HUES48 (cell line): ENCODE measurements at regions not wholly inside any gene's neighbourhood (a gene's known extent, or its start where the extent isn't known, plus 50 kb on each side); places are given as distances from the start of the nearest gene placed in this dataset.

Source experiments
- H3K27ac ChIP-seq: one replicate; pipeline ENCODE4 v1.7.0; 2013; ENCODE audit warnings: low read depth, low read length, inconsistent platforms
- H3K27me3 ChIP-seq: 2 replicates; pipeline ENCODE4 v1.6.1; 2013; ENCODE audit warnings: mild to moderate bottlenecking, low read length; ENCODE audit not compliant: control insufficient read depth, insufficient read depth
- H3K36me3 ChIP-seq: 2 replicates; pipeline ENCODE4 v1.6.1; 2013; ENCODE audit warnings: low read length; ENCODE audit not compliant: control insufficient read depth, insufficient read depth
- H3K4me1 ChIP-seq: 2 replicates; pipeline ENCODE4 v1.6.1; 2013; ENCODE audit warnings: mild to moderate bottlenecking, low read length; ENCODE audit not compliant: control insufficient read depth, insufficient read depth
- H3K4me3 ChIP-seq: 2 replicates; pipeline ENCODE4 v1.5.1; 2013; ENCODE audit warnings: mild to moderate bottlenecking, low read depth, low read length
- H3K9ac ChIP-seq: 2 replicates; pipeline ENCODE4 v1.6.1; 2013; ENCODE audit warnings: mild to moderate bottlenecking, low read depth, low read length, moderate library complexity
- H3K9me3 ChIP-seq: 2 replicates; pipeline ENCODE4 v1.6.1; 2013; ENCODE audit warnings: low read length; ENCODE audit not compliant: control insufficient read depth, insufficient read depth

DNA sequence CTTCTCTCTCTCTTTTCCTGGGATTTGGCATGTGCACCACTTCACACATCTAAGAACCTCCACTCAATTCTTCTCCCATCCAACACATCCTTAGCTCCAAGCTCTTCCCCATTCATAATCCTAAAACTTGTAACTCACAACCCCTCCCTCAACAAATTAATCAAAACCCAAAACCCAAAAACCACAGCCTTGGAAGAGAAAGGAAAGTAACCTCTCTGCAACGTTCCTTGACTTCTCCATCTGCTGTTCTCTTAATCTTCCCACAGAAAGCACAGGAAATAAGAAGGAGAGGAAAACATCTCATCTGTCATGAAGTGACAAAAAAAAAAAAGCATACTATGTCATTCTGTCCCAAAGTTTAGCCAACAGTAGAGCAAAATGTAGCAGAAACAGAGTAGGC, 66.2 kb downstream of the DRD1 start:
- no peaks in the 10 kb centered on the region; the same call in 1 of the 2 replicates for H3K4me1 ChIP-seq
- H3K36me3 ChIP-seq = no peaks in the 10 kb centered on the region
- no peak overlapping the region for H3K27ac ChIP-seq
- no peak overlapping the region for H3K4me3 ChIP-seq
- no peaks in the 10 kb centered on the region for H3K9me3 ChIP-seq
- H3K9ac ChIP-seq = no peak overlapping the region
- no peaks in the 10 kb centered on the region for H3K27me3 ChIP-seq

DNA sequence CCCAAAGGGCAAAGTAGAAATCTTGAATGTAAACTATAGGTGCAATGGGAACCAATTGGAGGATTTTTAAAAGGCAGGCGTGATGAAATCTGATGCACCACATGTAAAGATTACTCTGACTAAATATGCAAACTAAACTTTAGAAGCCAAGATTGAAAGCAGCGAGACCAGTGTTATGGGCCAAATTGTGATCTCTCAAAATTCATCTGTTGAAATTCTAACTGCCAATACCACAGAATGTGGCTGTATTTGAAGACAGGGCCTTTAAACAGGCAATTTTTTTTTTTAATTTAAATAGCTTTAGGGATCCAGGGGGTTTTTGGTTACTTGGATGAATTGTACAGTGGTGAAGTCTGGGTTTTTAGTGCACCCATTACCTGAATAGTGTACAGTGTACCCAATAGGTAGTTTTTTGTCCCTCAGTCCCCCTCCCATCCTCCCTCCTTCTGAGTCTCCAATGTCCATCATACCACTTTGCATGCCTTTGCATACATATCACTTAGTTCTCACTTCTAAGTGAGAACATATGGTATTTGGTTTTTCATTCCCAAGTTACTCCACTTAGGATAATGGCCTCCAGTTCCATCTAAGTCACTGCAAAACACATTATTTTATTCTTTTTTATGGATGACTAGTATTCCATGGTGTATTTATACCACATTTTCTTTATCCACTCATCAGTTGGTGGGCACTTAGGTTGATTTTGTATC, 69.7 kb downstream of the DRD1 start:
- no peak overlapping the region for H3K4me3 ChIP-seq
- no peak overlapping the region for H3K9ac ChIP-seq
- H3K27ac ChIP-seq = no peak overlapping the region
- no peaks in the 10 kb centered on the region for H3K36me3 ChIP-seq
- no peaks in the 10 kb centered on the region; the same call in 1 of the 2 replicates for H3K4me1 ChIP-seq
- H3K9me3 ChIP-seq = no peaks in the 10 kb centered on the region
- H3K27me3 ChIP-seq = no peaks in the 10 kb centered on the region

DNA sequence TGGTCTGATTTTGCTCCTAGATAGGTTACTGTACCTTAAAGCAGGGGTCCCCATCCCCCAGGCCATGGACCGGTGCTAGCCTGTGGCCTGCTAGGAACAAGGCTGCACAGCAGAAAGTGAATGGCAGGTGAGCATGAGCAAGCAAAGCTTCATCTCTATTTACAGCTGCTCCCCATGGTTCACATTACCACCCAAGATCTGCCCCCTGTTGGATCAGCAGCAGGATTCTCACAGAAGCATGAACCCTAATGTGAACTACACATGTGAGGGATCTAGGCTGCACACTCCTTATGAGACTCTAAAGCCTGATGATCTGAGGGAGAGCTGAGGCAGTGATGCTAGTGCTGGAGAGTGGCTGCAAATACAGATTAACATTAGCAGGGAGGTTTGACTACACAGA, 78.1 kb downstream of the DRD1 start:
- no peaks in the 10 kb centered on the region for H3K27me3 ChIP-seq

DNA sequence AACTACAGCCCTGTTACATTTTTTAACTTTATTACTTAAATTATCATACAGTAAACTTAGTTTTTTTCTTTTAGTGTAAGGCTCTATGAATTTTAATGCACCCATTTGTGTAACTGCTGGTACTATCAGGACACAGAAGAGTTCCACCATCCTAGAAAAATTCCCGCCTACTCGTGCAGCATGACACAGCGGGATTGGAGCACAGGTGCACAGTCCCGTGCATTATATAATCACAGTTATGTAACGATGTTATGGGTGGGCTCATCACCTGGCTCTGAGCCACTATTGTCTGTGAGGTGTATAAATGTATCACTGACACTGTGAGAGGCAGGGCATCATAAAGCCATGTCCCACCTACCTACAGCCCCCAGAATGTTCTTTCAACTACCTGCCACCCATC, 80.7 kb downstream of the DRD1 start:
- H3K4me1 ChIP-seq = no peaks in the 10 kb centered on the region
- H3K27me3 ChIP-seq = no peaks in the 10 kb centered on the region
- no peak overlapping the region for H3K9ac ChIP-seq
- no peak overlapping the region for H3K27ac ChIP-seq
- no peaks in the 10 kb centered on the region for H3K36me3 ChIP-seq
- H3K9me3 ChIP-seq = no peaks in the 10 kb centered on the region
- H3K4me3 ChIP-seq = no peak overlapping the region

More for the DNA sequence above, 78.1 kb downstream of the DRD1 start:
- no peaks in the 10 kb centered on the region for H3K36me3 ChIP-seq
- H3K4me3 ChIP-seq = no peak overlapping the region
- no peaks in the 10 kb centered on the region for H3K4me1 ChIP-seq
- no peaks in the 10 kb centered on the region for H3K9me3 ChIP-seq
- no peak overlapping the region for H3K27ac ChIP-seq
- H3K9ac ChIP-seq = no peak overlapping the region

DNA sequence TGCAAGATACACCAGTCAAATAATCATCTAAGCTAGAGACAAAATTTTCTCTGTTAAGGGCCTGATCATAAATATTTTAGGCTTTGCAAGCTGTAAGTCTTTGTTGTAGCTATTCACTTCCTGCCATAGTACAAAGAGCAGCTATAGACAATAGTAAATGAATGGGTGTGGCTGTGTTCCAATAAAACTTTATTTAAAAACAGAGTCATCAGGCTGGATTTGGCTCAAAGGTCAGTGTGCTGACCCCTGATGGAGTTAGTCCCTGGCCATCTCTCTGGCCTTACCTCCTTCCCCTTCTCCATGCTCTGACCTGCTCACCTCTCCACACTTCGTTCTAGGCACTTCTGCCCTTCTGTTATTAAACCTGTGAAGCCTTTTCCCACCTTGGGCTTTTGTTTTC, 86.0 kb downstream of the DRD1 start:
- Histone ChIP-seq H3K27me3 (no peaks in the 10 kb centered on the region), H3K9ac (no peak overlapping the region), H3K9me3 (no peaks in the 10 kb centered on the region), H3K27ac (no peak overlapping the region), H3K4me3 (no peak overlapping the region), H3K36me3 (no peaks in the 10 kb centered on the region), H3K4me1 (no peaks in the 10 kb centered on the region)

DNA sequence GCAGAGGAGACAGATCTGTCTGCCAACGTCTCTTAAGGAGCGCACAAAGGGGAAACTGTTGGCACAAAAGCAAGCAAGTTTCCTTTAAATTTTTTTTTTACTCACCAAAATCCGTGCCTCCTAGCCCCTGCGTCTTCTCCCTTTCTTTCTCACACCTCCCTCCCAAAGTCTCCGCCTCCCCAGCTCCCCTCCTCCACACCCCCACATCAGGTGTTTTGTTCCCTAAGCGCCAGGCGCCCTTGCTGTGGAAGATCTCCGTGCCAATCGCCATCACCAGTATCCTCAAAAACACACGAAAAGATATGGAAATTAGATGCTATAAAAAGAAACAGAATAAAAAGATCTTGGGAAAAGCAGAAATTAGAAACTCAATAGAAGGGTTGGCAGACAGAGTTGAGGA, 87.6 kb downstream of the DRD1 start:
- no peak overlapping the region for H3K4me3 ChIP-seq
- H3K4me1 ChIP-seq = peaks cover 9% of the 10 kb centered on the region; the same call in 1 of the 2 replicates
- no peak overlapping the region for H3K27ac ChIP-seq
- no peaks in the 10 kb centered on the region for H3K9me3 ChIP-seq
- no peaks in the 10 kb centered on the region for H3K27me3 ChIP-seq
- H3K36me3 ChIP-seq = no peaks in the 10 kb centered on the region
- no peak overlapping the region for H3K9ac ChIP-seq

DNA sequence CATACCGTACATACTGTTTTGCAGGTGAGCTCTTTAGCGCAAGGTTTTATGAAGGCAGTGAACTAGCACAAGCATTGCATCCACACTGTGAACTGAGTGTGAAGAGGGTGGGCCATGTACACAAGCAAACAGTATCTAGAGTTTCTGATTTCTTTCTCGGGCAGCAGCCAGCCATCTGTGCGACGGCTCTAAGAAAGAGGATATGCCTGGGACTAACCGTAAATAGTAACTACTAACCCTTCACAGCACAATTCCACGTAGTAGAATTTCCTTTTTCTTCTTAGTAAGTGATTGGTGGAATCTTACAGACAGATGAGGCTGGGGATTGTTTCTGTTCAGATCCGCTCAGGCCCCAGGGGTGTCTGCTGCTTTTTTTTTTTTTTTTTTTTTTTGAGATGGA, 89.0 kb downstream of the DRD1 start:
- Histone ChIP-seq H3K4me3 (no peak overlapping the region), H3K9me3 (no peaks in the 10 kb centered on the region), H3K27ac (no peak overlapping the region), H3K4me1 (peaks cover 9% of the 10 kb centered on the region; the same call in 1 of the 2 replicates), H3K36me3 (no peaks in the 10 kb centered on the region), H3K9ac (no peak overlapping the region), H3K27me3 (no peaks in the 10 kb centered on the region)

DNA sequence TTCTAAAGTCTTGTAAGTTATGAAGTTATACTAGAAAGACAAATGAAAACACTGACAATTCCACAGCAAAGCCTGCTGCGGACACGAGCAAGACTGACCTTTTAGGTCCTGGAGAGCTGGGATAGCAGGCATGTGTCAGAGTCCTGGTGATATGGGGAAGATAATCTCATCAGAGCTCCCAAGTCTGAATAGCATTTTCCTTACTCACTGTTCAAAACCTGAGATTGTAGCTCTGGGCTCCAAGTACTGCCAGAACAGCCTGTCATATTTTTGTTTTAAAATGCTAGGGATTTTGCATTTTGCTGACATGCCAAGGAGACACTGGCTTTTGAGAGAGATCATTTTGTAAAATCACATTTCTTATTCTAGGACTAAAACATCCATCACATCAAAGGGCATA, 90.1 kb downstream of the DRD1 start:
- Histone ChIP-seq H3K9me3 (no peaks in the 10 kb centered on the region), H3K4me3 (no peak overlapping the region), H3K4me1 (peaks cover 9% of the 10 kb centered on the region; the same call in 1 of the 2 replicates), H3K27ac (no peak overlapping the region), H3K36me3 (no peaks in the 10 kb centered on the region), H3K27me3 (no peaks in the 10 kb centered on the region), H3K9ac (no peak overlapping the region)

DNA sequence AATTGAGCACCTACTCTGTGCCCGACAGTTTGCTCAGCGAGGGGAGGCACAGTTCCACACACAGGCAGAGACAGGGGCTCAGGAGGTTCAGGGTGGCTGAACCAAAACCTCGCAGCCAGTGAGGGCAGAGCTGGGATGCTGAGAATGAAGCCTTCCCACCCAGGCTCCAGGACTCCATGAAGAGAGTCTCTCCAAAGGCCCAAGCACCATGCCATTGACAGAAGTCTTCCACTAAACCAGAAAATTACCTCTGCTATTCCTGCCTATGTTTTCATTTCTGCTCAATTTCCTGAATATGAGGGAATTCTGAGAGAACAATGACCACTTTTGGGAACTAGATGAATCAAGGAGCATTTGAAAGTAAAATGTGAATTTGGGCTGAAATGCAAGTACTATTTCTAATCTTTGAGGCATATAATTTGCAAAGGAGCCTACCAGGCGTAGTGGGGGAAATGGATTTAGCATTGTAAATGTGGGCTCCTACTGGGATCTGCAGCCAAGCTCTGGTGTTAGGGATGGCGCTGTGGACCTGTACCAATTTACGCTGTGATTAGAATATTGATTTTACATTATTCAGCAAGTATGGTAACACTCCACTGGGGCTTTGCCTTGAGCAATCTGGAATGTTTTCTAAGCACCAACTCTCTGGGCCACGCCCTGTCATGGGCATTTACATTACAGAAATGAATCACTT, 91.9 kb downstream of the DRD1 start:
- Histone ChIP-seq H3K27me3 (no peaks in the 10 kb centered on the region), H3K4me1 (peaks cover 13% of the 10 kb centered on the region), H3K9ac (no peak overlapping the region), H3K9me3 (no peaks in the 10 kb centered on the region), H3K36me3 (no peaks in the 10 kb centered on the region), H3K4me3 (no peak overlapping the region), H3K27ac (no peak overlapping the region)

DNA sequence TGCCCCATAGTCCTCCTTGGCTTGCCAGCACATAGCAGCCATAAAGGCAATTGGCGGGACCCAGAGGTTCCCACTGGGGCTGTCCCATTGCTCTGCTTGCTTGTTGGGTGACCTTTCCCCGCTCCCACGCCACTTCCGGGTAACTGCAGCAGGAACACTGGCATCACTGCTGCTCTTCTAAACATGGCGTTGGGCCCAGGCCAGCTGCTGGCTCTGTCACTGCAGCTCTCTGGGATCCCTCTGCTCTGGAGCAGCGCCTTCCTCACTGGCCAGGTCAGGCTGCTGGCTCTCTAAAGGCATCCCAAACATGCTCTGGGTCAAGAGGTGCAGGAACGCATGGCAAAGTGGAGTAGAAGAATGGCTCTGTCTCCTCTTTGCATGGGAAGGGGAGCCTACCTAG, 92.9 kb downstream of the DRD1 start:
- H3K27me3 ChIP-seq = no peaks in the 10 kb centered on the region
- H3K4me1 ChIP-seq = peaks cover 15% of the 10 kb centered on the region
- no peak overlapping the region for H3K4me3 ChIP-seq
- no peaks in the 10 kb centered on the region for H3K36me3 ChIP-seq
- no peak overlapping the region for H3K9ac ChIP-seq
- H3K27ac ChIP-seq = no peak overlapping the region
- no peaks in the 10 kb centered on the region for H3K9me3 ChIP-seq

DNA sequence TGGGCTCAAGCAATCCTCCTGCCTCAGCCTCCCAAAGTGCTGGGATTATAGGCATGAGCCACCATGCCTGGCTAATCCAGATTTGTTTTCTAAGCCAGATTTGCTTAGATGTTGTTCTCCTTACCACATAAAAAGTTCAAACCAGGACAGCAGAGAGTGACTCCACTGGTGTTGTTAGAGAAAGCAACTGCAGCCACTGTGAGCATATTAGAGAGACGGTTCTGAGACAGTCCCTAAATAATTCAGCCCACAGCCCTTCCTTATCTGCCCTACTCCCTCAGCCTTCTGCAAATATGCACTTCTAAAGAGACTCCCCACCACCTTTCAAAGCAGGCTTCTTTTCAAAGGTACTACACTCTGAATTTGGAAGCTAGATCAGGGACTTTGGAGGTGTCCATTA, 96.1 kb downstream of the DRD1 start:
- Histone ChIP-seq H3K27ac (no peak overlapping the region), H3K9ac (no peak overlapping the region), H3K9me3 (no peaks in the 10 kb centered on the region), H3K27me3 (no peaks in the 10 kb centered on the region), H3K4me1 (peaks cover 15% of the 10 kb centered on the region), H3K4me3 (no peak overlapping the region), H3K36me3 (no peaks in the 10 kb centered on the region)
